IMR-90 (cell line): ENCODE measurements at regions not wholly inside any gene's neighbourhood (a gene's known extent, or its start where the extent isn't known, plus 50 kb on each side); places are given as distances from the start of the nearest gene placed in this dataset.

ENCODE experiments used
- ATAC-seq: fragments of 200-7000 bp; cut with Tn5 transposase; 2 replicates; pipeline ENCODE4 v1.9.1; 2020; ENCODE audit warnings: low read depth, mild to moderate bottlenecking, moderate library complexity
- BruUV-seq: library from RNA; stranded (reverse); fragments of 400-500 nt; replicated peaks from 2 replicates; lab custom pipeline; 2021; lab: Mats Ljungman, UMichigan
- CTCF ChIA-PET: fragments of 300-600 bp; formaldehyde crosslinking; extraction: SDS; loops from one replicate; lab custom pipeline; 2021; ENCODE audit warnings: antibody characterized with exemption; lab: Yijun Ruan, JAX
- POLR2A ChIA-PET: fragments of 300-600 bp; sonication (Branson Sonifier 250); formaldehyde crosslinking; loops from one replicate; lab custom pipeline; 2022; ENCODE audit warnings: antibody characterized with exemption; ENCODE audit not compliant: unreplicated experiment; lab: Charles Lee
- DNase-seq: peaks from one replicate; pipeline ENCODE4 v3.0.0; 2013
- H2AFZ ChIP-seq: replicated peaks from 2 replicates; pipeline ENCODE3; 2013; ENCODE audit warnings: low read length, mild to moderate bottlenecking; ENCODE audit not compliant: poor library complexity
- H2AK5ac ChIP-seq: 2 replicates; pipeline ENCODE4 v1.6.1; 2013; ENCODE audit warnings: low read depth, low read length, inconsistent platforms
- H2AK9ac ChIP-seq: replicated peaks from 2 replicates; pipeline ENCODE3; 2013; ENCODE audit warnings: mild to moderate bottlenecking, low read depth, low read length, moderate library complexity; ENCODE audit not compliant: poor library complexity
- H2BK120ac ChIP-seq: 2 replicates; pipeline ENCODE4 v1.6.1; 2013; ENCODE audit warnings: low read depth, low read length, inconsistent platforms
- H2BK15ac ChIP-seq: 3 replicates; pipeline ENCODE4 v1.6.1; 2013; ENCODE audit warnings: low read depth, low read length, inconsistent platforms
- H2BK20ac ChIP-seq: 2 replicates; pipeline ENCODE4 v1.6.1; 2013; ENCODE audit warnings: low read depth, mild to moderate bottlenecking, inconsistent platforms, low read length, moderate library complexity
- H2BK5ac ChIP-seq: 2 replicates; pipeline ENCODE4 v1.6.1; 2013; ENCODE audit warnings: mild to moderate bottlenecking, low read depth, low read length, inconsistent platforms; ENCODE audit not compliant: poor library complexity, severe bottlenecking
- H3K14ac ChIP-seq: replicated peaks from 2 replicates; pipeline ENCODE4 v1.6.1; 2013; ENCODE audit warnings: low read depth, low read length, inconsistent platforms
- H3K18ac ChIP-seq: 2 replicates; pipeline ENCODE4 v1.6.1; 2013; ENCODE audit warnings: low read depth, low read length, control low read depth
- H3K23ac ChIP-seq: 2 replicates; pipeline ENCODE4 v1.6.1; 2013; ENCODE audit warnings: low read depth, low read length, inconsistent platforms
- H3K27ac ChIP-seq: 2 replicates; pipeline ENCODE4 v1.5.1; 2013; ENCODE audit warnings: mild to moderate bottlenecking, control low read depth, low read length; ENCODE audit not compliant: insufficient read depth
- H3K27me3 ChIP-seq: 2 replicates; pipeline ENCODE4 v1.6.1; 2013; ENCODE audit warnings: low read length; ENCODE audit not compliant: control insufficient read depth, insufficient read depth
- H3K36me3 ChIP-seq: 2 replicates; pipeline ENCODE4 v1.6.1; 2013; ENCODE audit warnings: low read length, mixed read lengths; ENCODE audit not compliant: control insufficient read depth, insufficient read depth
- H3K4ac ChIP-seq: 2 replicates; pipeline ENCODE4 v1.6.1; 2013; ENCODE audit warnings: low read depth, low read length, inconsistent platforms
- H3K4me1 ChIP-seq: 2 replicates; pipeline ENCODE4 v1.6.1; 2013; ENCODE audit warnings: low read length, mixed read lengths; ENCODE audit not compliant: control insufficient read depth, insufficient read depth
- H3K4me2 ChIP-seq: 2 replicates; pipeline ENCODE4 v1.6.1; 2013; ENCODE audit warnings: low read depth, mild to moderate bottlenecking, control low read depth, low read length, moderate library complexity
- H3K4me3 ChIP-seq: 2 replicates; pipeline ENCODE4 v1.5.1; 2013; ENCODE audit warnings: low read depth, mild to moderate bottlenecking, control low read depth, low read length, moderate library complexity; ENCODE audit not compliant: insufficient read depth
- H3K56ac ChIP-seq: 2 replicates; pipeline ENCODE4 v1.6.1; 2013; ENCODE audit warnings: low read length, inconsistent platforms; ENCODE audit not compliant: insufficient read depth; ENCODE audit errors: extremely low read depth
- H3K79me1 ChIP-seq, 2 experiments: 2 replicates each; pipeline ENCODE4 v1.6.1; 2013; ENCODE audit warnings: low read length in 2 of 2, inconsistent platforms in 1 of 2, low read depth in 1 of 2
- H3K9ac ChIP-seq: 2 replicates; pipeline ENCODE4 v1.6.1; 2013; ENCODE audit warnings: low read depth, low read length, control low read depth
- H3K9me1 ChIP-seq: 2 replicates; pipeline ENCODE4 v1.6.1; 2013; ENCODE audit warnings: low read length, inconsistent platforms; ENCODE audit not compliant: insufficient read depth
- H3K9me3 ChIP-seq: 2 replicates; pipeline ENCODE4 v1.6.1; 2013; ENCODE audit warnings: low read length; ENCODE audit not compliant: control insufficient read depth, insufficient read depth
- H4K20me1 ChIP-seq: 2 replicates; pipeline ENCODE4 v1.6.1; 2013; ENCODE audit warnings: low read length, inconsistent platforms; ENCODE audit not compliant: insufficient read depth
- H4K5ac ChIP-seq: 2 replicates; pipeline ENCODE4 v1.6.1; 2013; ENCODE audit warnings: mild to moderate bottlenecking, low read depth, low read length, control low read depth
- H4K8ac ChIP-seq, 2 experiments: 2 replicates each; pipeline ENCODE4 v1.6.1; 2013; ENCODE audit warnings: low read depth in 2 of 2, low read length in 2 of 2, control low read depth in 1 of 2, inconsistent platforms in 1 of 2
- H4K91ac ChIP-seq: 2 replicates; pipeline ENCODE4 v1.6.1; 2013; ENCODE audit warnings: low read depth, low read length, inconsistent platforms; ENCODE audit not compliant: insufficient read depth
- RAD21 ChIP-seq: IDR thresholded peaks from 2 replicates; pipeline ENCODE4 v1.6.1; 2012; ENCODE audit warnings: low read length, improper control_type of control experiment
- WGBS, 2 experiments: methylation state at CpG; one replicate each; pipeline versions ENCODE4 v1.1.5 to v1.1.7; 2013; ENCODE audit warnings: missing lambda C conversion rate in 2 of 2; ENCODE audit not compliant: insufficient read length in 1 of 2; ENCODE audit errors: extremely low coverage in 2 of 2; 5-methylcytosine and 5-hydroxymethylcytosine counted together
- dilution Hi-C: fragments of 300-500 bp; cut with HindIII; formaldehyde crosslinking; loops from one replicate; pipeline ENCODE4 v1.14.3; 2018; ENCODE audit warnings: low sequenced_read_pairs; ENCODE audit not compliant: unreplicated experiment
- in situ Hi-C: fragments of 300-500 bp; cut with MboI; formaldehyde crosslinking; loops from 3 replicates; pipeline ENCODE4 v1.14.3; 2019; ENCODE audit warnings: low sequenced_read_pairs, inconsistent platforms, mixed read lengths
- intact Hi-C: fragments of 100-400 bp; cut with micrococcal nuclease; formaldehyde crosslinking; loops from 2 replicates; pipeline ENCODE4 v1.10.0; 2022

GRCh38 chr5:28391277-28391676 is 1352.9 kb upstream of the CDH9 start:
- Histone ChIP-seq H2BK120ac (no peak overlapping the region), H4K91ac (no peak overlapping the region), H2AK5ac (no peak overlapping the region), H3K9ac (no peak overlapping the region), H3K56ac (no peak overlapping the region), H3K18ac (no peak overlapping the region), H2BK20ac (no peak overlapping the region), H3K4me2 (no peak overlapping the region), H2AFZ (no peak overlapping the region), H3K27me3 (no peaks in the 10 kb centered on the region), H4K8ac (no peak overlapping the region), H3K14ac (no peak overlapping the region), H4K5ac (no peak overlapping the region), H3K27ac (no peak overlapping the region), H3K9me3 (peaks cover 4% of the 10 kb centered on the region; the same call in 1 of the 2 replicates), H3K4me3 (no peak overlapping the region), H3K4me1 (no peaks in the 10 kb centered on the region), H3K4ac (no peak overlapping the region), H4K20me1 (no peaks in the 10 kb centered on the region), H2BK15ac (no peak overlapping the region), H3K36me3 (no peaks in the 10 kb centered on the region), H3K79me1 (no peaks in the 10 kb centered on the region), H3K9me1 (no peaks in the 10 kb centered on the region), H2BK5ac (no peak overlapping the region), H3K23ac (no peak overlapping the region), H2AK9ac (no peak overlapping the region)
- WGBS, 2 experiments: 13% methylated on average over 1 of the region's 1 CpG; no CpG with 5 or more reads in 1 of the 2 experiments
- ChIA-PET POLR2A (no interaction called here), CTCF (no interaction called here)
- no TSS peak for BruUV-seq
- no peak for TF ChIP-seq RAD21
- no peak for ATAC-seq
- in situ Hi-C loops: no loop called here
- dilution Hi-C loops: no loop called here
- intact Hi-C loops: no loop called here
- DNase-seq: no peak
